H9 (cell line): ENCODE measurements at regions not wholly inside any gene's neighbourhood (a gene's known extent, or its start where the extent isn't known, plus 50 kb on each side); places are given as distances from the start of the nearest gene placed in this dataset.

ENCODE experiments used
- DNase-seq: peaks from one replicate; pipeline ENCODE4 v3.0.0-alpha.2; 2017
- H2AFZ ChIP-seq: one replicate; pipeline ENCODE4 v1.6.1; 2013; ENCODE audit warnings: mild to moderate bottlenecking, low read length, control low read depth, moderate library complexity
- H2AK5ac ChIP-seq: 2 replicates; pipeline ENCODE4 v1.6.1; 2013; ENCODE audit warnings: low read length, control low read depth, mixed read lengths; ENCODE audit not compliant: insufficient read length
- H2BK120ac ChIP-seq: one replicate; pipeline ENCODE4 v1.6.1; 2013; ENCODE audit warnings: low read depth, mild to moderate bottlenecking, low read length, control low read depth, inconsistent platforms; ENCODE audit not compliant: poor library complexity, severe bottlenecking
- H2BK12ac ChIP-seq: 2 replicates; pipeline ENCODE4 v1.6.1; 2013; ENCODE audit warnings: low read length, control low read depth, mixed read lengths, low read depth; ENCODE audit not compliant: insufficient read length
- H2BK15ac ChIP-seq: 2 replicates; pipeline ENCODE4 v1.6.1; 2013; ENCODE audit warnings: low read depth, low read length, control low read depth
- H2BK20ac ChIP-seq: one replicate; pipeline ENCODE4 v1.6.1; 2013; ENCODE audit warnings: low read depth, mild to moderate bottlenecking, low read length, control low read depth, inconsistent platforms; ENCODE audit not compliant: poor library complexity, severe bottlenecking
- H2BK5ac ChIP-seq: 2 replicates; pipeline ENCODE4 v1.6.1; 2013; ENCODE audit warnings: low read length, control low read depth, mixed read lengths; ENCODE audit not compliant: insufficient read length
- H3K14ac ChIP-seq: 2 replicates; pipeline ENCODE4 v1.6.1; 2013; ENCODE audit warnings: low read length, control low read depth; ENCODE audit not compliant: insufficient read depth
- H3K18ac ChIP-seq: 2 replicates; pipeline ENCODE4 v1.6.1; 2013; ENCODE audit warnings: low read depth, mild to moderate bottlenecking, mixed read lengths, low read length, control low read depth; ENCODE audit not compliant: insufficient read length
- H3K23ac ChIP-seq: 2 replicates; pipeline ENCODE4 v1.6.1; 2013; ENCODE audit warnings: low read length, control low read depth, mixed read lengths, low read depth; ENCODE audit not compliant: insufficient read length
- H3K23me2 ChIP-seq: 2 replicates; pipeline ENCODE4 v1.6.1; 2013; ENCODE audit warnings: low read depth, mild to moderate bottlenecking, mixed read lengths, low read length, control low read depth; ENCODE audit not compliant: insufficient read length, poor library complexity, severe bottlenecking
- H3K27ac ChIP-seq: 2 replicates; pipeline ENCODE4 v1.5.1; 2013; ENCODE audit warnings: low read length, control low read depth, mixed read lengths, low read depth; ENCODE audit not compliant: insufficient read length
- H3K27me3 ChIP-seq: 2 replicates; pipeline ENCODE4 v1.6.1; 2013; ENCODE audit warnings: low read length, control low read depth, inconsistent platforms; ENCODE audit not compliant: insufficient read depth
- H3K4ac ChIP-seq: 2 replicates; pipeline ENCODE4 v1.6.1; 2013; ENCODE audit warnings: low read depth, mild to moderate bottlenecking, control low read depth, inconsistent platforms, low read length, moderate library complexity
- H3K4me1 ChIP-seq: 2 replicates; pipeline ENCODE4 v1.6.1; 2013; ENCODE audit warnings: low read length, control low read depth, inconsistent platforms; ENCODE audit not compliant: insufficient read depth
- H3K4me2 ChIP-seq: 2 replicates; pipeline ENCODE4 v1.6.1; 2013; ENCODE audit warnings: low read length, control low read depth, mixed read lengths; ENCODE audit not compliant: insufficient read length, insufficient read depth
- H3K56ac ChIP-seq: 2 replicates; pipeline ENCODE4 v1.6.1; 2013; ENCODE audit warnings: low read depth, mild to moderate bottlenecking, mixed read lengths, low read length, control low read depth; ENCODE audit not compliant: insufficient read length
- H3K79me1 ChIP-seq: 2 replicates; pipeline ENCODE4 v1.6.1; 2013; ENCODE audit warnings: low read depth, mild to moderate bottlenecking, moderate library complexity, low read length, control low read depth, inconsistent platforms; ENCODE audit not compliant: insufficient read depth, poor library complexity, severe bottlenecking
- H3K79me2 ChIP-seq: 2 replicates; pipeline ENCODE4 v1.6.1; 2013; ENCODE audit warnings: low read length, control low read depth, inconsistent platforms; ENCODE audit not compliant: insufficient read depth
- H3K9ac ChIP-seq: 2 replicates; pipeline ENCODE4 v1.6.1; 2013; ENCODE audit warnings: low read length, control low read depth, mixed read lengths; ENCODE audit not compliant: insufficient read length; ENCODE audit errors: extremely low read depth
- H3K9me3 ChIP-seq: one replicate; pipeline ENCODE4 v1.6.1; 2013; ENCODE audit warnings: low read depth, low read length, inconsistent platforms; ENCODE audit not compliant: control insufficient read depth
- H3T11ph ChIP-seq: one replicate; pipeline ENCODE4 v1.6.1; 2013; ENCODE audit warnings: mild to moderate bottlenecking, low read length, control low read depth, inconsistent platforms
- H4K20me1 ChIP-seq: one replicate; pipeline ENCODE4 v1.6.1; 2013; ENCODE audit not compliant: control insufficient read depth, insufficient read length, insufficient read depth
- H4K5ac ChIP-seq: 2 replicates; pipeline ENCODE4 v1.6.1; 2013; ENCODE audit warnings: low read depth, mild to moderate bottlenecking, mixed read lengths, low read length, control low read depth; ENCODE audit not compliant: insufficient read length
- H4K8ac ChIP-seq: replicated peaks from 2 replicates; pipeline ENCODE4 v1.6.1; 2013; ENCODE audit warnings: low read length, control low read depth, mixed read lengths, low read depth; ENCODE audit not compliant: insufficient read length
- H4K91ac ChIP-seq: 2 replicates; pipeline ENCODE4 v1.6.1; 2013; ENCODE audit warnings: low read depth, mild to moderate bottlenecking, moderate library complexity, mixed read lengths, low read length, control low read depth; ENCODE audit not compliant: insufficient read length
- H3K27ac Mint-ChIP-seq, 3 experiments: 2 replicates in 2 of 3; 3 replicates in 1 of 3; pipeline ENCODE4 v1.8.0; 2020 to 2021; ENCODE audit warnings: mixed read lengths in 3 of 3, mild to moderate bottlenecking in 1 of 3, moderate library complexity in 1 of 3
- H3K27me3 Mint-ChIP-seq: 2 replicates; pipeline ENCODE4 v1.8.0; 2021; ENCODE audit warnings: low read depth, mild to moderate bottlenecking, moderate library complexity, mixed read lengths
- H3K36me3 Mint-ChIP-seq, 3 experiments: 2 replicates in 2 of 3; 3 replicates in 1 of 3; pipeline ENCODE4 v1.8.0; 2020 to 2021; ENCODE audit warnings: low read depth in 3 of 3, mixed read lengths in 3 of 3; ENCODE audit not compliant: insufficient read depth in 1 of 3
- H3K4me1 Mint-ChIP-seq, 2 experiments: 2 replicates each; pipeline ENCODE4 v1.8.0; 2020; ENCODE audit warnings: mixed read lengths in 2 of 2
- H3K4me3 Mint-ChIP-seq, 2 experiments: 2 replicates in 1 of 2; 3 replicates in 1 of 2; pipeline ENCODE4 v1.8.0; 2020 to 2021; ENCODE audit warnings: mild to moderate bottlenecking in 2 of 2, mixed read lengths in 2 of 2, moderate library complexity in 1 of 2
- H3K9me3 Mint-ChIP-seq, 2 experiments: 2 replicates in 1 of 2; 3 replicates in 1 of 2; pipeline ENCODE4 v1.8.0; 2020; ENCODE audit warnings: mild to moderate bottlenecking in 2 of 2, mixed read lengths in 2 of 2, moderate library complexity in 1 of 2
- WGBS: extraction: QIAGEN DNeasy Blood & Tissue Kit; methylation state at CpG from one replicate; pipeline ENCODE4 v1.1.7; 2013; ENCODE audit warnings: missing lambda C conversion rate, low lambda C conversion rate, mixed read lengths; ENCODE audit not compliant: insufficient read length; ENCODE audit errors: extremely low coverage; 5-methylcytosine and 5-hydroxymethylcytosine counted together
- TF ChIP-seq, protein P1 (sequence below): fragments of 200-600 bp; sonication (generic); conservative IDR thresholded peaks from 3 replicates; pipeline ENCODE4 v1.8.0; 2021; ENCODE audit warnings: antibody characterized with exemption, mild to moderate bottlenecking

DNA sequence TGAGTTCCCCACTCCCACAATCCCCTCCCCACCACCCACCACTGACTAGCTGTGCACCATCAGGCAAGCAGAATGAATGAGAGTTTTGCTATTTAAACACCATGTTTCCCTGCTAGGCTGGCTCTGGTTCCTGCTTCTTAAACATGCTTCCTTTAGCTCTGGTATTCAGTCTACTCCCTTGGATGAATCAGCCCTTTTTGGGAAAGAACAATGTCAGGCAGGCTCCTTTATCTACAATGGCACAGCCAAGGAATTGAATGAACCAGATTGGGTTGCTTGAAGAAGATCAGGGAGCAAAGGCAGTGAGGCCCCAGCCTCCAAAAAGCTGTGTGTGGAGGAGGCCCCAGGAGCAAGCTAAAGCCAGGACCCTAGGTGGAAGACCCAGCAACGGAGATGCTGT lies 92.9 kb upstream of the ISX start:
- Histone ChIP-seq H4K91ac (no peak overlapping the region), H3K18ac (no peak overlapping the region), H3K56ac (no peak overlapping the region), H3K4me1 (peaks cover 11% of the 10 kb centered on the region; the same call in 1 of the 2 replicates), H3K27ac (no peak overlapping the region), H3K4me2 (no peak overlapping the region), H4K8ac (no peak overlapping the region), H2BK15ac (no peak overlapping the region), H2AFZ (no peak overlapping the region), H2BK120ac (no peak overlapping the region), H3K79me1 (no peaks in the 10 kb centered on the region), H3K27me3 (no peaks in the 10 kb centered on the region), H4K20me1 (no peaks in the 10 kb centered on the region), H4K5ac (no peak overlapping the region), H3K9ac (no peak overlapping the region), H2BK20ac (no peak overlapping the region), H3K4ac (no peak overlapping the region), H3K23me2 (no peaks in the 10 kb centered on the region), H3K14ac (no peak overlapping the region), H2BK12ac (no peak overlapping the region), H3K23ac (no peak overlapping the region), H2BK5ac (no peak overlapping the region), H3T11ph (no peak overlapping the region), H3K9me3 (no peaks in the 10 kb centered on the region), H2AK5ac (no peak overlapping the region), H3K79me2 (no peaks in the 10 kb centered on the region)
- DNase-seq, result no peak
- H3K4me1 Mint-ChIP-seq, result peaks cover 34 to 41% of the 10 kb centered on the region in 2 experiments
- no peak overlapping the region for H3K4me3 Mint-ChIP-seq
- no peak overlapping the region; a peak in 2 of 7 replicates for H3K27ac Mint-ChIP-seq
- TF ChIP-seq, protein P1, sequence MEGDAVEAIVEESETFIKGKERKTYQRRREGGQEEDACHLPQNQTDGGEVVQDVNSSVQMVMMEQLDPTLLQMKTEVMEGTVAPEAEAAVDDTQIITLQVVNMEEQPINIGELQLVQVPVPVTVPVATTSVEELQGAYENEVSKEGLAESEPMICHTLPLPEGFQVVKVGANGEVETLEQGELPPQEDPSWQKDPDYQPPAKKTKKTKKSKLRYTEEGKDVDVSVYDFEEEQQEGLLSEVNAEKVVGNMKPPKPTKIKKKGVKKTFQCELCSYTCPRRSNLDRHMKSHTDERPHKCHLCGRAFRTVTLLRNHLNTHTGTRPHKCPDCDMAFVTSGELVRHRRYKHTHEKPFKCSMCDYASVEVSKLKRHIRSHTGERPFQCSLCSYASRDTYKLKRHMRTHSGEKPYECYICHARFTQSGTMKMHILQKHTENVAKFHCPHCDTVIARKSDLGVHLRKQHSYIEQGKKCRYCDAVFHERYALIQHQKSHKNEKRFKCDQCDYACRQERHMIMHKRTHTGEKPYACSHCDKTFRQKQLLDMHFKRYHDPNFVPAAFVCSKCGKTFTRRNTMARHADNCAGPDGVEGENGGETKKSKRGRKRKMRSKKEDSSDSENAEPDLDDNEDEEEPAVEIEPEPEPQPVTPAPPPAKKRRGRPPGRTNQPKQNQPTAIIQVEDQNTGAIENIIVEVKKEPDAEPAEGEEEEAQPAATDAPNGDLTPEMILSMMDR, result no peak
- peaks cover 0 to 6% (median 2%) of the 10 kb centered on the region in 3 experiments; a peak in 5 of 7 replicates for H3K36me3 Mint-ChIP-seq
- peaks cover 2% of the 10 kb centered on the region; the same call in 1 of the 2 replicates for H3K27me3 Mint-ChIP-seq
- no CpG with 5 or more reads among the region's 1 CpG for WGBS
- peaks cover 3 to 12% of the 10 kb centered on the region in 2 experiments; a peak in 4 of 5 replicates for H3K9me3 Mint-ChIP-seq
